Activated CD4-positive, alpha-beta T cell treated with anti-CD3 and anti-CD28 coated beads, Interleukin-2, amount 50 U/mL, for 1 hour (primary cell): ENCODE measurements at regions not wholly inside any gene's neighbourhood (a gene's known extent, or its start where the extent isn't known, plus 50 kb on each side); places are given as distances from the start of the nearest gene placed in this dataset.
"Not testable (repeated sequence)": the region's sequence is repeated elsewhere in the genome, so short reads cannot be mapped to it uniquely, and the experiment has no call there.

ENCODE experiments used
- DNase-seq: peaks from one replicate; pipeline ENCODE4 v3.0.0-alpha.2; 2020

GRCh38 chr15:69602921-69603320 is 150.3 kb downstream of the RPLP1 start:
- no peak for DNase-seq

GRCh38 chr15:69603369-69604071 is 150.9 kb downstream of the RPLP1 start:
- no peak for DNase-seq

- no peak for DNase-seq
Measured at GRCh38 chr15:69604072-69604411, 151.4 kb downstream of the RPLP1 start.

- no peak for DNase-seq
Measured at GRCh38 chr15:69606144-69606543, 153.5 kb downstream of the RPLP1 start.

GRCh38 chr15:69606921-69607500 is 154.4 kb downstream of the RPLP1 start:
- no peak for DNase-seq

GRCh38 chr15:69608661-69609060 is 156.0 kb downstream of the RPLP1 start:
- no peak for DNase-seq

- no peak for DNase-seq
Measured at GRCh38 chr15:69609176-69609575, 156.6 kb downstream of the RPLP1 start.

- DNase-seq, result no peak
Measured at GRCh38 chr15:69609776-69610175, 157.2 kb downstream of the RPLP1 start.

GRCh38 chr15:69610277-69610676 is 157.7 kb downstream of the RPLP1 start:
- DNase-seq, result no peak

- DNase-seq, result no peak
Measured at GRCh38 chr15:69610858-69611257, 158.2 kb downstream of the RPLP1 start.

- DNase-seq, result no peak
Measured at GRCh38 chr15:69612112-69612511, 159.5 kb downstream of the RPLP1 start.

- no peak for DNase-seq
Measured at GRCh38 chr15:69613182-69613581, 160.6 kb downstream of the RPLP1 start.

- no peak for DNase-seq
Measured at GRCh38 chr15:69613988-69614387, 161.4 kb downstream of the RPLP1 start.

GRCh38 chr15:69615736-69616135 is 163.1 kb downstream of the RPLP1 start:
- no peak for DNase-seq

GRCh38 chr15:69616558-69616957 is 163.9 kb downstream of the RPLP1 start:
- no peak for DNase-seq

- DNase-seq, result not testable (repeated sequence)
Measured at GRCh38 chr15:69617144-69617543, 164.5 kb downstream of the RPLP1 start.

GRCh38 chr15:69623392-69624154 is 171.0 kb downstream of the RPLP1 start:
- no peak for DNase-seq

- DNase-seq, result no peak
Measured at GRCh38 chr15:69624155-69624520, 171.5 kb downstream of the RPLP1 start.

- no peak for DNase-seq
Measured at GRCh38 chr15:69624816-69625215, 172.2 kb downstream of the RPLP1 start.

GRCh38 chr15:69625328-69625727 is 172.7 kb downstream of the RPLP1 start:
- DNase-seq, result no peak

GRCh38 chr15:69626095-69627066 is 173.8 kb downstream of the RPLP1 start:
- no peak for DNase-seq

- no peak for DNase-seq
Measured at GRCh38 chr15:69627548-69628158, 175.0 kb downstream of the RPLP1 start.
